ENCODE measurements at regions not wholly inside any gene's neighbourhood (a gene's known extent, or its start where the extent isn't known, plus 50 kb on each side); places are given as distances from the start of the nearest gene placed in this dataset.

- DNase-seq (ENCODE audit: low read depth, low spot score), result no peak
Observed at GRCh38 chr2:16259010-16259409, 318.7 kb downstream of the MYCN start.

- no peak for DNase-seq (ENCODE audit: low read depth, low spot score)
Observed at GRCh38 chr2:16258350-16258749, 318.0 kb downstream of the MYCN start.

GRCh38 chr2:16257322-16258028 is 317.1 kb downstream of the MYCN start:
- DNase-seq (ENCODE audit: low read depth, low spot score), result no peak

GRCh38 chr2:16256601-16257321 is 316.4 kb downstream of the MYCN start:
- no peak for DNase-seq (ENCODE audit: low read depth, low spot score)

DNA sequence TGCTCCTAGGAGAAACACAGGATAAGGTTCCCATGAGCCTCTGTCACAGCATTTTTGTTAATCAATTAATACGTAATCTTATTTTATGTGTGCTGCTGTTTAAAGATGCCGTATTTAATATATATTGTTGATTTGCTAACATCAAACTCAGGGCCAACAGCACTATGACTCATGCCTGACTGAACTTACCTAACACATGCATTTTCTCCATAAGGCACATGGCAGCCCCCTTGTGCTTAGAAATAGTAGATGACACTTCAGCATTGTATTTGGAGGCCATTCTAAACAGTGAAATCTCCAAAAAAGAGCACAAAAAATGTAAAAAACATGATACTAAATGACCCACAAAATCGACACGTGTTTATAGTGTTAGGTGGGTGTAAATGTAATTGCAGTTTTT is 314.8 kb downstream of the MYCN start:
- no peak for DNase-seq (ENCODE audit: low read depth, low spot score)

DNA sequence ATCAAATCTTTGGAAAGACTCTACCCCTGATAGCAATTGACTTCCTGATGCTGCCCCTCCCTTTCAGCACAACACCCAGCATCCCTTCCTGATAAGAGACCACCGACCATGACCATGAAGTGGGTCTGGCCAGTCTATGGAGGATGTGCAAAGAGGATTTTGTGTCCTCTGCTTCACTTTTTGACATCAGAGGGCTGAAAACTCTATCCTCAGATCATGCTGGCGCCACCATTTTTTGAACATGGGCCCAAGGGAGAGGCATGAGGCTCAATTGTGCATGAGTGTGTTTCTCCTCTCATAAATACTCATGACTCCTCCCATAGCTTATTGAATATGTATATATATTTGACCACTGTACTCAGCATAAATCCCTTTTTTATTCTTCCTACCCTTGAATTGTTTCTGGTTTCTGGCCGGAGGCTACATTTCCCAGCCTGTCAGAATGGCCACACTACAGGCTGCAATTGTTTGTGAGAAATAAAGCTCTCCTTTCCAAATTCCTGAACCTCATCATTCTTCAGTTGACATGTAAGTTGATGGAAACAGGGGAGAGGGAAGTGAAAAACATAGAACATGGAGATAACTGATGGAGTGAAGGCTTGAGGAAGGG is 314.1 kb downstream of the MYCN start:
- DNase-seq (ENCODE audit: low read depth, low spot score), result no peak

DNA sequence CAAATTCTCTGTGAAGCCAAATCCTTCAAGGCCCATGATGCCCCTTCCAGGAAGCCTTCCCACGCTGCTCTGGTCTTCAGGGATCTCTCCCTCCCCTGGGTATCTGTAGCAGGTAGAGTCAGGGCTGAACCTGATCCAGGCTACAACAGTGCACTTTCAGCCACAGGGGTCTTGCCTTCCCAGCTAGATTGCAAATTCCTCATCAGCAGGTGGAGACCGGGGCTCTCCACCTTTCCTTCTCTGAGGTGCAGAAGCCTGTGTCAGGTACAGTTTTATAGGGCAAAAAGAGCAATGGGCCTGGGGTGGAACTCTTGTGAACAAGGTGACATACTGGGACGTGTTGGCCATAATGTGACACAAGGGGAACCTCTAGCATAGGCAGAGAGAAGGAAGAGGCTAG is 312.9 kb downstream of the MYCN start:
- no peak for DNase-seq (ENCODE audit: low read depth, low spot score)

DNA sequence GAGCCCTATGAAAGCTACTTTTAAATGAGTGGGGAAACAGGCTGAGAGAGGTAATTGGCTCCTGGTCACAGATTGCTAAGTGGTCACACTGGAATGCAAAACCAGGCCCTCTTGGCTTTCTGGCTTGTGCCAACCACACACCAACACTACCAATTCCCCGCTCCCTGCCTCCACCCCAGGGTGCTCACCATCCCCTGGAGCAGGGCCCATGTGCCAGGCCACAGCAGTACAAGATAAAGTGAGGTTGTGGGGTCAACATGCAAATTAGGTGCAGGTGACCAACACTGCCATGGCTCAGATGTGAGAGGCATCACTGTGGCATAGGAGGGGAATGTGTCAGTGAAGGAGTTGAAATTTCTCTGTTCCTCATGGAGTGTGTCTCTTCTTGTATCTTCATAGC is 312.5 kb downstream of the MYCN start:
- no peak for DNase-seq (ENCODE audit: low read depth, low spot score)

DNA sequence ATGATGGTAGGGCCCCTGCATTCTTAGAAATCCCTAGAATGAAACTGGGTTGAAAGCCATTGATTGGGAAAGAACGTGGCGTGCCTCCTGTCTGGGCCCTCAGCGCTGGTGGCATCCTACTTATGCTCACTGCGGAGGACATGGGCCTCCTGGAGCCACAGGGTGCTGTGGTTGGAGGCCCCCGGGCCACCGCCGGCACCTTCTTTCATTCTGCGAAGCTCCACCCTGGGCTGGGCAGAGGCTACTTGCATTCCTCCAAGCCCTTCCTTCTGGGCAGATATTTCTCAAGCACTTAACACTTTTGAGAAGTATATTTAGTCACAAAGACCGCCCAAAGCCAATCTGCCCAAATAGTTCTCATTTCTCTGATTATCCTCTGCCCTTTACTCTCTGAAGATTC is 311.9 kb downstream of the MYCN start:
- DNase-seq (ENCODE audit: low read depth, low spot score), result no peak

GRCh38 chr2:16251511-16252225 is 311.3 kb downstream of the MYCN start:
- DNase-seq (ENCODE audit: low read depth, low spot score), result no peak

GRCh38 chr2:16250886-16251285 is 310.5 kb downstream of the MYCN start:
- no peak for DNase-seq (ENCODE audit: low read depth, low spot score)

- no peak for DNase-seq (ENCODE audit: low read depth, low spot score)
Observed at GRCh38 chr2:16250466-16250865, 310.1 kb downstream of the MYCN start.

DNA sequence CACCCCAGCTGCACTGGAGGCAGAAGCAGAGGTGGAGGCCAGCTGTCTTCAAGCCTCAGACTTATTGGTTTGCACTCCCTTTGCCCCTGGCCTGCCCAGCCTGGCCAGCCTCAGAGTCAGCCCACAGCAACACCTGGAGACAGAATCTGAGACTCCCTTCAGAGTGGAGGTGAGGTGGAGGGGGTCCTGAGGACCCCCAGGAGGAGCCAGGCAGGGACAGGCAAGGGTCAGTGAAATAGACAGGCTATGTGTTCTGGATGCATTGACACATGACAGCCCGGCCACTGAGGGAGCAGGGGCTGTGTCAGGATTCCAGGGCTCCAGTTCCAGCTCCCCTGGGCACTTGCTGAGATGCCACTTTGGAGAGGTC is 309.7 kb downstream of the MYCN start:
- DNase-seq (ENCODE audit: low read depth, low spot score), result no peak

GRCh38 chr2:16249246-16250055 is 309.1 kb downstream of the MYCN start:
- no peak for DNase-seq (ENCODE audit: low read depth, low spot score)

DNA sequence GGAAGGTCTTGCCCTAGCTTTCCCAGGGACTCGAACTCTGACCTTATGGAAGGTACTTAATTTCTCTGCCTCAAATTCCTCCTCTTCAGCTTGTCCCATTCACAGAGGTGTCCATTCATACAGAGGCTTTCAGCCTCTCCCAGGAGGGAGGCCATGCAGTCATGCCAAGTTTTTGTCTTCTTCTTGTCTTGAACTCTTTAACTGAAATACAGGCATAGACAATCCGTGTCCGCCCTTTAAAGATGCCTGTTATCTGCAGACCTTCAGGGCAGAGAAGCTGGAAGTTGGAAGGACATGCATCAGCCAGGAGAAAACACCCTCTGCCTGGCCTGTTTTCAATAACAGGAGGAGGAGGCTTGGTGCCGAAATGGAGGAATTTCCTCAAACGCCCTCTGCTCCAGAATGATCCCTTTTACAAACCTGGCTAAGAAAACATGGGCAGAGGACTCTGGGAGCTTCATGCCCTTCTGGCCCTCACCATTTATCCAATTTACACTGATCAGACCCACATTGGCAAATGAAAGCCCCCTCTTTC is 308.3 kb downstream of the MYCN start:
- no peak for DNase-seq (ENCODE audit: low read depth, low spot score)

- no peak for DNase-seq (ENCODE audit: low read depth, low spot score)
Observed at GRCh38 chr2:16247326-16248122, 307.2 kb downstream of the MYCN start.

DNA sequence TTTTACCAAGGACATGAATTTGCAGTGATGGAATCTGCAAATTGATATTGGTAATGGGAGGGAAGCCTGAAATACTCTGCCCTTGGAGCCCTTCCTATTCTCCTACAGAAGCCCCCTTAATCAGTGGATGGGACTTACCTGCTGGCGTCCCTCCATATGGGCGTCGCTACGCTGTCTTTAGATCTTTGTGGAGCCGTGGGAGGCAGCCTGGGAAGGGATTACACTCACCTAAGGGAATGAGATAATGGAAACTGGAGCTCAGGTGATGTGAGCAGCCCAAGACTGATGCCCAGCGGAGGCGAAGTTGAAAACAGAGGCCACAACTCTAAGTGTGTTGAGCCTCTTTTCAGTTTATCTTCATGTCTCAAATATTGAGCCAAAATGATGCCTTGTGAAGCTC is 306.6 kb downstream of the MYCN start:
- DNase-seq (ENCODE audit: low read depth, low spot score), result no peak

DNA sequence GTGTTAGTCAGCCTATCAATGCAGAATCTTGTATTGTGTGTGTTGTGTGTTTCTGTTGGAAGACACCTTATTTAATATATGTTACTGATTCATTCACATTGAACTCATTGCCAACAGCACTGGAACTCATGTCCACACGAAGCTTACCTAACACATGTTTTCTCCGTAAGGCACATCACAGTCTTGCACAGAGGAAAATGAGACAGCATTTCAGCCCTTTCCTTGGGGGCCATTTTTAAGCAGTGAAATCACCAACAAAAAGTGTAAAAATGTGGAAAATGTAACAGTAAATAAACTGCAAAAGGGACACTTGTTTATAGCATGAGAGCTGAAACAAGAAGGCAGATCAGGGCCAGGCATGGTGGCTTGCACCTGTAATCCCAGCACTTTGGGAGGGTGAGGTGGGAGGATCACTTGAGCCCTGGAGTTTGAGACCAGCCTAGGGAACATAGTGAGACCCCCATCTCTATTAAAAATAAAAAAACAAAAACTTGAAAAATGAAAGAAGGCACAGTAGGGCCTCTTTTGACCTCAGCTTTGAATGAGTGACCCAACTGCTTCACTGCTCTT is 306.0 kb downstream of the MYCN start:
- DNase-seq (ENCODE audit: low read depth, low spot score), result no peak

DNA sequence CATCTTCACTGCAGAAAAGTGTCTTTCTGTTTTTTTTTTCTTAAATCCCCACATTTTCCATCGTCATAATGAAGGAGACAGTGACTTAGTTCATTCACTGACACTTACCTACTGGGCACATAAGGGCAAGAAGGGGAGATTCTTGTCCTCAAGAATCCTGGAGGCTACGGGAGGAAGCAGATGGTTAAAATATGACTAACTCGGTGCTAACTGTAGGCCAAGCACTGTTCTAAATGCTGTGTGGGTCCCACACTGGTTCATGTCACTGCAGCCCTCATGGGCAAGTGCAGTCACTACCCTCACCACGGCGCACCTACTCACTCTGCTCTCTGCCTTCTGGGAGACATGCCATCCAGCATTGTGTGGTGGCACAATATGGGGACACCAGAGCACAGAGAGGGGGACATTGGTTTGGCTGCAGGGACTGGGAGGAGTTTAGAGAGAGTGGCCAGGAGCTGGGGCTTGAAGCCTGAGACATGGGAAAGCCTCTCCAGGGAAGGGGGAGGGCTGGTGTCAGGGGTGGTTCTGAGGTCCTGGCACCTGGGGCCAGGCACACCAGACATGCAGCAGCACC is 305.2 kb downstream of the MYCN start:
- no peak for DNase-seq (ENCODE audit: low read depth, low spot score)

DNA sequence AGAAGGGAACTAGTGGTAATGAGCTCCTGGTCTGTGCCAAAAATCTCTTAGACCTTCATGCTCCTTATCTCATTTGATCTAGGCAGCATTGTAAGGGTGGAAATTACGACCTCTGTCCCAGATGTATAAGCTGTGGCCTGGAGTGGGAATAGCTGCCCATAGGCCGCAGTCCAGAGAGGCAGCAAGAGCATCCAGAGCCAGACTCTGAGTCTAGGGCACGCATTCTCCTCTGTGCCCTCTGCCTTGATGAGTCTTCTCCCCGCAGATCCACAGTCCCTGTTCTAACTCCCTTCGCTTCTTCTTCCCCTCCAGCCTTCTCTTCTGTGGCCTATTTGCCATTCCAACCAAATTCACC is 304.6 kb downstream of the MYCN start:
- no peak for DNase-seq (ENCODE audit: low read depth, low spot score)
